ENCODE measurements at regions not wholly inside any gene's neighbourhood (a gene's known extent, or its start where the extent isn't known, plus 50 kb on each side); places are given as distances from the start of the nearest gene placed in this dataset.

- no peak for TF ChIP-seq CHD7 (IDR thresholded peaks at IDR 0.05; ENCODE audit: insufficient replicate concordance, low read length)
Observed at GRCh38 chr12:129984106-129984505, 80.3 kb upstream of the TMEM132D start (continued).

Data from H1 (cell line).